Fibroblast of skin of left quadriceps (primary cell): ENCODE measurements at regions not wholly inside any gene's neighbourhood (a gene's known extent, or its start where the extent isn't known, plus 50 kb on each side); places are given as distances from the start of the nearest gene placed in this dataset.
A peak's percentile ranks its signal among the peaks of the same experiment; 100 is the strongest.
"Not testable (repeated sequence)": the region's sequence is repeated elsewhere in the genome, so short reads cannot be mapped to it uniquely, and the experiment has no call there.

ENCODE experiments used
- DNase-seq, 2 experiments: peaks; one replicate each; pipeline ENCODE4 v3.0.0-alpha.2; 2013; ENCODE audit warnings: low read depth in 2 of 2

GRCh38 chr9:73344060-73344459, 192.4 kb downstream of the ANXA1 start:
- no peak for DNase-seq

- no peak for DNase-seq
Measured at GRCh38 chr9:73347123-73347522, 195.5 kb downstream of the ANXA1 start.

- no peak for DNase-seq
Measured at GRCh38 chr9:73347720-73348119, 196.1 kb downstream of the ANXA1 start.

- no peak for DNase-seq
Measured at GRCh38 chr9:73348471-73348870, 196.8 kb downstream of the ANXA1 start.

GRCh38 chr9:73349476-73349875, 197.8 kb downstream of the ANXA1 start:
- no peak for DNase-seq

- DNase-seq: no peak
Measured at GRCh38 chr9:73357607-73358006, 205.9 kb downstream of the ANXA1 start.

GRCh38 chr9:73370053-73370452, 218.4 kb downstream of the ANXA1 start:
- no peak for DNase-seq

- DNase-seq: no peak
Measured at GRCh38 chr9:73371801-73372200, 220.1 kb downstream of the ANXA1 start.

GRCh38 chr9:73380411-73380810, 228.7 kb downstream of the ANXA1 start:
- no peak for DNase-seq

GRCh38 chr9:73402081-73403028, 250.7 kb downstream of the ANXA1 start:
- no peak for DNase-seq

- DNase-seq: no peak
Measured at GRCh38 chr9:73411494-73411893, 259.8 kb downstream of the ANXA1 start.

- DNase-seq: no peak
Measured at GRCh38 chr9:73412874-73413273, 261.2 kb downstream of the ANXA1 start.

GRCh38 chr9:73423891-73424290, 272.2 kb downstream of the ANXA1 start:
- DNase-seq: no peak

- no peak for DNase-seq
Measured at GRCh38 chr9:73426269-73426668, 274.6 kb downstream of the ANXA1 start.

- DNase-seq: no peak
Measured at GRCh38 chr9:73434826-73435225, 283.2 kb downstream of the ANXA1 start.

- no peak for DNase-seq
Measured at GRCh38 chr9:73437758-73438157, 286.1 kb downstream of the ANXA1 start.

GRCh38 chr9:73439839-73440238, 288.2 kb downstream of the ANXA1 start:
- not testable (repeated sequence) for DNase-seq

GRCh38 chr9:73441223-73441622, 289.6 kb downstream of the ANXA1 start:
- no peak for DNase-seq

GRCh38 chr9:73441890-73442818, 290.5 kb downstream of the ANXA1 start:
- peak; percentile 18 to 20 for DNase-seq

- no peak for DNase-seq
Measured at GRCh38 chr9:73444821-73445220, 293.2 kb downstream of the ANXA1 start.

GRCh38 chr9:73445384-73445783, 293.7 kb downstream of the ANXA1 start:
- not testable (repeated sequence) for DNase-seq

- no peak for DNase-seq
Measured at GRCh38 chr9:73446306-73446705, 294.6 kb downstream of the ANXA1 start.
